Smooth muscle cell (in vitro differentiated cells): ENCODE measurements at regions not wholly inside any gene's neighbourhood (a gene's known extent, or its start where the extent isn't known, plus 50 kb on each side); places are given as distances from the start of the nearest gene placed in this dataset.

Experiments
- DNase-seq: peaks from one replicate; lab custom pipeline; 2025; ENCODE audit not compliant: unreplicated experiment; lab: John Stamatoyannopoulos, UW
- H2AFZ ChIP-seq: fragments of 200-600 bp; sonication (generic); 2 replicates; pipeline ENCODE4 v1.6.0; 2016; ENCODE audit warnings: antibody characterized with exemption, low read depth, mild to moderate bottlenecking
- H3F3A ChIP-seq: fragments of 200-600 bp; sonication (generic); 2 replicates; pipeline ENCODE4 v1.6.0; 2017; ENCODE audit warnings: antibody characterized with exemption, low read depth
- H3K27ac ChIP-seq: fragments of 200-600 bp; sonication (generic); 2 replicates; pipeline ENCODE4 v1.5.1; 2016; ENCODE audit warnings: low read depth, mild to moderate bottlenecking
- H3K27me3 ChIP-seq: fragments of 200-600 bp; sonication (generic); 2 replicates; pipeline ENCODE4 v1.6.1; 2016; ENCODE audit warnings: low read depth, mild to moderate bottlenecking
- H3K36me3 ChIP-seq: fragments of 200-600 bp; sonication (generic); 2 replicates; pipeline ENCODE4 v1.5.1; 2016; ENCODE audit warnings: low read depth
- H3K4me1 ChIP-seq: fragments of 200-600 bp; sonication (generic); 2 replicates; pipeline ENCODE4 v1.5.1; 2016; ENCODE audit warnings: low read depth
- H3K4me2 ChIP-seq: fragments of 200-600 bp; sonication (generic); 2 replicates; pipeline ENCODE4 v1.6.0; 2016; ENCODE audit warnings: mild to moderate bottlenecking
- H3K4me3 ChIP-seq: fragments of 200-600 bp; sonication (generic); 2 replicates; pipeline ENCODE4 v1.5.1; 2016; ENCODE audit warnings: mild to moderate bottlenecking
- H3K79me2 ChIP-seq: fragments of 200-600 bp; sonication (generic); 2 replicates; pipeline ENCODE4 v1.6.0; 2016; ENCODE audit warnings: low read depth, mild to moderate bottlenecking
- H3K9ac ChIP-seq: fragments of 200-600 bp; sonication (generic); 2 replicates; pipeline ENCODE4 v1.6.0; 2016; ENCODE audit warnings: low read depth
- H3K9me3 ChIP-seq: fragments of 200-600 bp; sonication (generic); replicated peaks from 2 replicates; pipeline ENCODE4 v1.5.1; 2016; ENCODE audit warnings: low read depth
- H4K20me1 ChIP-seq: fragments of 200-600 bp; sonication (generic); 2 replicates; pipeline ENCODE4 v1.6.0; 2016; ENCODE audit warnings: low read depth
- CTCF ChIP-seq: fragments of 200-600 bp; sonication (generic); IDR thresholded peaks from 2 replicates; pipeline ENCODE4 v1.5.1; 2017; ENCODE audit warnings: borderline replicate concordance, mild to moderate bottlenecking, antibody characterized with exemption; ENCODE audit not compliant: insufficient read depth, poor library complexity, severe bottlenecking
- WGBS: methylation state at CpG from one replicate; pipeline ENCODE4 v1.1.7; 2016; ENCODE audit warnings: low lambda C conversion rate; 5-methylcytosine and 5-hydroxymethylcytosine counted together

DNA sequence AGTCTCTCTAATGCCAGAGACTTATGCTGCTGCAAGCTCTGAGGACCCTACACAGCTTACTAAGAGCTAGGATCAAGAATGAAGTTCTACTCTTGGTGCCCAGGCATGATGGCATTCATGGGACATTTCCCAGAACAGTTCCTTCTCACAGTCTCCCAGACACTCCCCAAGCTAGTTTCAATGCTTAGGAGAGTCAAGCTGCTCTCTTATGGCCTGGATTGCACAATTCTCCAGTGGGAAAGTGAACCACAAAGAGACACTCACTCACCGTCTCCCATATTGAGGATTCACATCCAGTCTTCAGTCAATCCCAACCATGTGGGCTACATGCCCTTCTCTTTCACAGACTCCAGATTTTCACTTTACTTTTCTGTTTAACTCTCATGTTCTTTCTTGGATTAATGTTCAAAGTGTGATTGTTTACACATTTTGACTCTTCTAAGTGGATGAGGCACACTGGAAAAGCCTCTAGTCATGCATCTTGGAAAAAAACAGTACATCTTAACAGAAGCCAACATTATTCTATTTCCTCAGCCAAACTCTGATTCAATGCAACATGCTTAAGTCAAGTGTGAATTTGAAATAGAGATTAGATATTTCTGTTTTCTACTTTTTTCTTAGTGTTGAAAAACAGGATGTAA lies 447.8 kb upstream of the BTBD3 start:
- Histone ChIP-seq H3K27me3 (no peaks in the 10 kb centered on the region), H3K79me2 (no peaks in the 10 kb centered on the region), H3K36me3 (no peaks in the 10 kb centered on the region), H3K4me2 (no peak overlapping the region), H3K9me3 (no peaks in the 10 kb centered on the region), H3K4me1 (no peaks in the 10 kb centered on the region), H3K27ac (no peak overlapping the region), H3K4me3 (no peak overlapping the region), H3F3A (no peaks in the 10 kb centered on the region), H4K20me1 (no peaks in the 10 kb centered on the region), H2AFZ (no peak overlapping the region), H3K9ac (no peak overlapping the region)
- no peak for DNase-seq
- WGBS, result 44% methylated on average over 1 of the region's 1 CpG
- TF ChIP-seq CTCF, result no peak

GRCh38 chr20:11473983-11474382 lies 443.7 kb upstream of the BTBD3 start:
- TF ChIP-seq CTCF, result no peak
- H3K79me2 ChIP-seq, result no peaks in the 10 kb centered on the region
- no peaks in the 10 kb centered on the region for H3K36me3 ChIP-seq
- H3K4me2 ChIP-seq, result no peak overlapping the region
- H2AFZ ChIP-seq, result no peak overlapping the region
- no peaks in the 10 kb centered on the region for H3K27me3 ChIP-seq
- no peak for DNase-seq
- no peaks in the 10 kb centered on the region for H3K9me3 ChIP-seq
- H4K20me1 ChIP-seq, result no peaks in the 10 kb centered on the region
- H3K9ac ChIP-seq, result no peak overlapping the region
- no peaks in the 10 kb centered on the region for H3F3A ChIP-seq
- no peaks in the 10 kb centered on the region for H3K4me1 ChIP-seq
- H3K27ac ChIP-seq, result no peak overlapping the region
- H3K4me3 ChIP-seq, result no peak overlapping the region

DNA sequence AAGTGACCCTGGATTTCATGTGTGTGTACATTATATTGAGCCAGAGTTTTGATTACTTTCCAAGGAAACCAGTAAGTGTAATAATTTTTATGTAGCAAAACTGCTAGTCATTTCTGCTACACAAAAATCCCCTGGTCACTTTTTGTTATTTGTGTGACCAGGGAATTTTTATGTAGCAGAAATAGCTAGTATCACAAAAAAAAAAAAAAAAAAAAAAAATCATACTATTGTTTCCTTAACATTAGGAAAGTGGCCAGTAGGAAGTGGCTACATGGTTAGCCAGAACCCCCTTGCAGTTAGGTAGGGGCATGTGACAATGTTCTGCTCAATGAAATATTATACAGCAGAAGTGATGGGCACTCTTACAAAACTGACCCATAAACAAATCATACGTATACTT lies 434.0 kb upstream of the BTBD3 start:
- H3K27ac ChIP-seq, result no peak overlapping the region
- H3K4me3 ChIP-seq, result no peak overlapping the region
- TF ChIP-seq CTCF, result no peak
- H3K36me3 ChIP-seq, result no peaks in the 10 kb centered on the region
- no peaks in the 10 kb centered on the region for H3K9me3 ChIP-seq
- H4K20me1 ChIP-seq, result no peaks in the 10 kb centered on the region
- no peak overlapping the region for H2AFZ ChIP-seq
- no peaks in the 10 kb centered on the region for H3K79me2 ChIP-seq
- H3K4me2 ChIP-seq, result no peak overlapping the region
- no peaks in the 10 kb centered on the region for H3F3A ChIP-seq
- WGBS, result 100% methylated on average over 1 of the region's 1 CpG
- DNase-seq, result no peak
- H3K4me1 ChIP-seq, result no peaks in the 10 kb centered on the region
- H3K27me3 ChIP-seq, result no peaks in the 10 kb centered on the region
- H3K9ac ChIP-seq, result no peak overlapping the region

- H2AFZ ChIP-seq, result no peak overlapping the region
- WGBS, result 91% methylated on average over 1 of the region's 1 CpG
- no peak for TF ChIP-seq CTCF
- no peaks in the 10 kb centered on the region for H3K79me2 ChIP-seq
- no peak overlapping the region for H3K27ac ChIP-seq
- no peaks in the 10 kb centered on the region for H4K20me1 ChIP-seq
- no peaks in the 10 kb centered on the region for H3K4me1 ChIP-seq
- no peaks in the 10 kb centered on the region for H3F3A ChIP-seq
- no peak overlapping the region for H3K4me2 ChIP-seq
- no peaks in the 10 kb centered on the region for H3K9me3 ChIP-seq
- DNase-seq, result no peak
- H3K4me3 ChIP-seq, result no peak overlapping the region
- no peak overlapping the region for H3K9ac ChIP-seq
- no peaks in the 10 kb centered on the region for H3K27me3 ChIP-seq
- H3K36me3 ChIP-seq, result no peaks in the 10 kb centered on the region
These were observed 433.2 kb upstream of the BTBD3 start for GRCh38 chr20:11484479-11484878.
